Tongue (tissue), 1 donor: ENCODE measurements at regions not wholly inside any gene's neighbourhood (a gene's known extent, or its start where the extent isn't known, plus 50 kb on each side); places are given as distances from the start of the nearest gene placed in this dataset.
"Not testable (repeated sequence)": the region's sequence is repeated elsewhere in the genome, so short reads cannot be mapped to it uniquely, and the experiment has no call there.

Experiments
- DNase-seq: peaks from one replicate; pipeline ENCODE4 v3.0.0-alpha.2; 2015

DNA sequence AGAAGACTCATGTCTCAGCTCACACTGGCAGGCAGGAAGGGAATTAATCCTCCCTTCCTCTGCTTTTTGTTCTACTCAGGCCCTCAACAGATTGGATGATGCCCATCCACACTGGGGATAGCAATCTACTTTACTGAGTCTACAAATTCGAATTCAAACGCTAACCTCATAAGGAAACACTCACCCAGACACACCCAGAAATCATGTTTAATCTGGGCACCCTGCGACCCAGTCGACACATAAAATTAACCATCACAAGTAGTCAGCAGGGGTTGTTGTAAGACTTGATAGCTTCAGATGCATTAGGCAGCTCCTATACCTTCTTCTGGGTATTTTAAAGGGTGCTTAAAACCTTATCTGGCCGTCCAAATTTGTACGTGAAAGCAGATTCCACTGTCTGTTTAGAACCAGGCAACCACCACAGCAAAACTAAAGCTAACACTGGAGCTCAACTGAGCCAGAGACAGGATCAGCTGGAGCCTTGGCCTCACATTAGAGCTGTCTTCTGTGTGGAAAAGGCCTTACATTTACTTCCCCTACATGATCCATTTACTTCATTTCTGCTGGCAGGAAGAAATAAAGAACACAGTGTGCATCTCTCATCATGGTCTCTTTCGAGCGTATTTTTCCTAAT, 407.3 kb upstream of the PPP2R3A start:
- DNase-seq = peak; percentile 35

GRCh38 chr3:135558906-135559305, 406.6 kb upstream of the PPP2R3A start:
- DNase-seq = no peak

DNA sequence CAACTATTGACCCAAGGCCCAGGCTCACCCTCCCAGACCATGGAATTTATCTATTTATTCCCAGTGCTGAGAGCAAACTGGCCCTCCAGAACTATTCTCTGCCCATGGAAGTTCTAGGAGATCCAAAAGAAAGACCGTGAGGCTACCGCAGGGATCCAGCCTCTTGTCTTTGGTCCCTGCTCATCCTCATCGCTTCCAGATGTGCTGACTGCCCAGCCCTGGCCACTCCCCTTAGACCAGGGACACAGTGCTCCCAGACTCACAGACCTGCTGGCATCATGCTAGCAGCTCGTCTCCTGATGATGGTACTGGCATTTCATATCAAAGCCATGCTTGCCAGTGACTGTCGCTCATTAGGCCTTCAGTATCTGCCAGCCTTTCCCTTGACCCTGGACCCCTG, 405.7 kb upstream of the PPP2R3A start:
- DNase-seq = no peak

GRCh38 chr3:135560847-135561246, 404.7 kb upstream of the PPP2R3A start:
- DNase-seq = no peak

DNA sequence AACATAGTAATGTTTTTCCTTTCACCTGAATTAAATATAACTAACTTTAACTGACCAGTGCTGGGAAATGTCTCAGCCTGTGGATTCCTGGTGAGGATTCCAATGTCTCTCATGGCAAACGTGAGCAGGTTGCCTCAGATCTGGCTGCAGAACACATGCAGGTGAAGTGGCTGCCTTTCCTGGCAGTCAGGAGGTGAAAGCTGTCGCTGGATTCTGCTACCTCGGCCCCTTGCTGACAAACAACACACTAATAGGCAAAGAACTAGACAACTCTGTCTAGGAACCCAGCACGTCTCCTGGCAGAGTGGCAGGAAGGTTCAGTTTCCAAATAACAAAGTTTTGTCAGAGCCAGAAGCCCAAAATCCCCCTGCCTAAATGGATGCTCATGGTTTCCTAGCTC, 400.8 kb upstream of the PPP2R3A start:
- no peak for DNase-seq

- DNase-seq = peak; percentile 62
These were observed 400.0 kb upstream of the PPP2R3A start for GRCh38 chr3:135565546-135565945.

DNA sequence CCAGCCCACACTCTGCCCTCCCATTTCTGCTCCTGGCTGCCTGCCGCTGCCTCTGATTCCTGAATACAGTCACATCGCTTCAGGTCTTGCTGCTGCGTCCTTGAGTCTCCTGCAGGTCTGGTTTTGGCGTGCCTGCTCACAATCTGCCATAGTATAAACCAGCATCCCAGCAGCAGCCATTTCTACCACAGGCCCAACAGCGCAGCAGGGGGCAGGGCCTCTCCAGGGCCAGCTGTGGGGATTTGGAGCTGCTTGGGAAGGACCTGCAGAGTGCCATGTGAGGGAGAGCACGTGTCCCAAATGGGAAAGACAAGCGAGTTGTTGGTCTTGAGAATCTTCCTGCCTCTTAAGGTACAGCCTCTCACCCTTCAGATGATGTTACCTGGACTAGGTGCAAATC, 398.3 kb upstream of the PPP2R3A start:
- no peak for DNase-seq

DNA sequence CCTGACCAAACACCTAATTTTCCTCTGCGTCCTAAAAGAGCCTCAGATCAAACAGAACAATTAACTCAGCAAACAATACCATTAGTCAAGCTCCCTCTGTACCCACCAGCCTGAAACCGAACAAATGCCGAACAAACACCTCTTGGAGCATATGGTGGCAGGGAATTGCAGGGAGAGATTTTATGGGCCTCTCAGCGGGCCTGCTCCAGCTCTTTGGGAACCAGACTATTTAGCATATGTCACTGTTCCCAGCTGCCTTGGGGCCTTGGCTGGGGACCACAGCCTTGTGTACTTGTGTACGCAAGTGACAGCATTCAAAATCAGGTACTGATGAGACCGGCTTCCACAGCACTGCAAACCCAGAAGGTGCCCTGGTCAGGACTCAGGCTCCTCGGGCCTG, 388.8 kb upstream of the PPP2R3A start:
- no peak for DNase-seq

DNA sequence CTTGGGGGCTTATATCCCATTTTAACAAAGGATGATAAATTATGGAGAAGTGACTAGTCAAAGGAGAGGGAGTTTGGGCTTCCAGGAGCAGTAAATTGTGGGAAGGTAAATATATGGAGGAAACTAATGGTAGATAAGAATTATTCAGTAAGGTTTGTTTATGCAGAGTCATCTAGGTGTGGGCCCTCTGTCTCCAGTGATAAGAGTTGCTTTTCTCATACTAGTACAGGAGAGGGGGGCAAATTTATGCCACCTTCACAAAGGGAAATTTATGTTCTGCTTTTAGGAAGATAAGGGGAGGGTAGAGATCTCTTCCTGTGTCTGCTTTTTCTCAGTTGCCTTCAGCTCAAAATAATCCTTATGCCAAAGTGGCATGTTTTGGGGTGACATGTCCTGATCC, 383.7 kb upstream of the PPP2R3A start:
- DNase-seq = no peak

- no peak for DNase-seq
These were observed 382.7 kb upstream of the PPP2R3A start for GRCh38 chr3:135582800-135583199.

DNA sequence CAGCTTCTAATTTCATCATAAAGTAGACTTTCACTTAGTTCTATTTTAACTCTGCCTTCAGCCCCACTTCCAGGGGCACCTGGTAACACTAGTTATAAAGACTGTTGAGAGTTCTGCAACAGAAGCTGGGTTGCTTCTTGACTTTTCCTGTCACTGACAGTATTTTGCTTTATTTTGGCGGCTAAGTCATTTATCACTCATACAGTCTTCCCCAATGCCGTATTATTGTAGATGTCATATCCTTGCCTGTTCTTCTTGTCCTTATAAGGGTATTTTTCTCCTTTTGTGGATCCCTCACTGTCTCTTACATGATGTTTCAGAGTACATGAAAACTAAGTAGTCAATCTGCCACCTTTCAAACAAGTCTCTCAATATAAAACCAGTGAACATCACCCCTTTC, 369.0 kb upstream of the PPP2R3A start:
- no peak for DNase-seq

DNA sequence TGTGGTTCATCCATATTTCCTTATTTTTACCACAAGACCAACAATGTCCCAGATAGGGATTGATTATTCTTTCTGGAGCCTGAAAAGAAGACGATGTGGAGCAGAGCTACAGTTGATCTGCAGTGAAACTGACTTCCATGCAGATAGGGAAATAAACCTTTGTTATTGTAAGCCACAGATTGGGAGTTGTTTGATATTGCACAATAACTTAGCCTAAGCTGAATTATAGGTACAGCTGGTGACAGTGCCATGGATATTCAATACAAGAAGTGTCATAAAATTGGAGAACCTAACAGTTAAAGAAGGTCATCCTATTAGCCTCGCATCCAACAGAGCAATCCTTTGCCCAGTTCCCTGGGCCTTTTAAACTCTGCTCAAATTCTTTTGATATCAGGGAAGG, 367.7 kb upstream of the PPP2R3A start:
- DNase-seq = no peak

- no peak for DNase-seq
These were observed 366.9 kb upstream of the PPP2R3A start for GRCh38 chr3:135598597-135598996.

DNA sequence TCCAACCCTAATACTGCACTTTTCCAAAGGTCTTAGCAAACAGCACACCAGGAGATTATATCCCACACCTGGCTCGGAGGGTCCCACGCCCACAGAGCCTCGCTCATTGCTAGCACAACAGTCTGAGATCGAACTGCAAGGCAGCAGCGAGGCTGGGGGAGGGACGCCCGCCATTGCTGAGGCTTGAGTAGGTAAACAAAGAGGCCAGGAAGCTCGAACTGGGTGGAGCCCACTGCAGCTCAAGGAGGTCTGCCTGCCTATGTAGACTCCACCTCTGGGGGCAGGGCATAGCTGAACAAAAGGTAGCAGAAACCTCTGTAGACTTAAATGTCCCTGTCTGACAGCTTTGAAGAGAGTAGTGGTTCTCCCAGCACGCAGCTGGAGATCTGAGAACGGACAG, 361.0 kb upstream of the PPP2R3A start:
- DNase-seq = not testable (repeated sequence)

GRCh38 chr3:135618123-135618522, 347.4 kb upstream of the PPP2R3A start:
- no peak for DNase-seq

DNA sequence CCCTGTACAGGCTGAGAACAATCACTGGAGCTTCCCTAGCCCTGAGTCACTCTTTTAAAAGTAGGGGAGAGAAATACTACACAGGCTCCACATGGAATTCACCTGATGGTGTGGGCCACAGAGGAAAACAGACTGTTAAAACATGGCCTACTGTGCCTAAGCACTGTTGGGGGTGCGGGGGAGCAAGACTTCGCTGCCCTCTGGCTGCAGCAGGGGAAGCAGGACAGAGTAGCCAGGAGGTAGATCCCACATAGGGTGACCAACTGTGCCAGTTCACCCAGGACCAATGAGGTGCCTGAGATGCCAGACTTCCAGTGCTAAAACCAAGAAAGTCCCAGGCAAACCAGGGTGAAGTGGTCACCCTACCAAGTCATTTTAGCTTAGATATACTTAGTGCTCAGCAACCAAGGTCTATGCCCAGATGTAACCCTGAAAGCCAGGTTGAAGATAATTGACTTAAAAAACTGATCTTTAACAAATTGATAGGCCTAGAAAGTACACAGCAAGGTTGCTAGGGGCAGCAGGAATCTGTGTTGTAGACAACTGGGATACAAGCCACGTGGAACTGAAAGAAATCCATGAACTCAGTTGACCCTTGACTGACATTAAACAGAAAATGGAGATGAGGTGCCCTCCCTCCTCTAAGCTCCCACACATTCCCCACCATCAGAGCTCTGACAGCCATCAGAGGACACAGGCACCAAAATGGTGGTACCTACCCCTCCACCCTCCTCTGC, 344.2 kb upstream of the PPP2R3A start:
- no peak for DNase-seq

DNA sequence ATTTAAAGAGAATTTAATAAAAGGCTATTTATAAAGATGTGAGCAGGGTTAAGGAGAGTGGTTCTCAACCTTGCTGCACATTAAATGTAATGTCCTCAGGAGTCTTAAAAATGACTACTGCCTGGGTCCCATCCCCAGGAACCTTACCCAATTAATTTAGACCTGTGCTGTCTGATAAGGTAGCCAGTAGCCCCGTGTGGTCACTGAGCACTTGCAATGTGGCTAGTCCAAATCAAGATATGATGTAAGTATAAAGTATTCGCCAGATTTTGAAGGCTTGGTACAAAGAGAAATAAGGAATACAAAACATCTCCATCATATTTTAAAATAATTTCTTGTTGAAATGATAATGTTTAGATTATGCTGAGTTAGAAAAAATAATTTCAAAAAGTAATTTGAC, 343.3 kb upstream of the PPP2R3A start:
- no peak for DNase-seq

DNA sequence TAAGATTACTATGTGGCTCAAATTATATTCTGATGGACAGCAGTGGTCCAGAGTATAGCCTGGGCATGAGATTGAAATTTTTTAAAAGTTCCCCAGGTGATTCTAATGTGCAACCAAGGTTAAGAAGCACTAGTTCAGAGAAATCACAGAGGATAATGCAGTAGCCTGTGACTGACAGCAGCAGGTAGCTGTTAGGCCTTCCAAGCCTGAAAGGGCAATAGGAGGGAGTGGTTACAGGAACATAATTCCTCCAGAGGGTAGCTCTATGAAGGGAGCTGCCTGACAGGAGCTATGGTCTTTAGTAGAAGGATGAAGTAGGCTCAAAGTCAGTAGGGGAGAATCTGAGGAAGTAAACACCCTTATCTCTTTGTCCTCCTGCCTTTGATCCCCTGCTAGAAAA, 342.9 kb upstream of the PPP2R3A start:
- DNase-seq = peak; percentile 33

- no peak for DNase-seq
These were observed 342.0 kb upstream of the PPP2R3A start for GRCh38 chr3:135623558-135623957.

DNA sequence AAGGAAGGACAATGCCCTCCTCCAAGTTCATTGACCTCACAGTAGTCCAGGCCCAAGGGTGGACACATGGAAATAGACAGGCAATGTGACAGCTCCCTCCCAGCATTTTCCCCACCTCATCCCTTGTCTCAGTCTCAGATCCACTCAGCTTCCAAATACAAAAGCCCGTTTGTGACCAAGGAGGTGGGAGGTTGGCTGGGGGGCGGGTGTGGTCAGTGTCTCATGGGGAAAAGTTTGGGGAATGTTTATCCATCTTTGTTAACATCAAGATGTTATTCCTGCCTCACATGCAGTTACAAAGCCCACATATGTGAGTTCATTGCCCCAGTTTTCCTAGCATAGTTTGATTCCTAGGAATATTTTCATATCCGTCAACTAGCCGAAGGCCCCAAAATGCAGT, 338.5 kb upstream of the PPP2R3A start:
- DNase-seq = no peak

DNA sequence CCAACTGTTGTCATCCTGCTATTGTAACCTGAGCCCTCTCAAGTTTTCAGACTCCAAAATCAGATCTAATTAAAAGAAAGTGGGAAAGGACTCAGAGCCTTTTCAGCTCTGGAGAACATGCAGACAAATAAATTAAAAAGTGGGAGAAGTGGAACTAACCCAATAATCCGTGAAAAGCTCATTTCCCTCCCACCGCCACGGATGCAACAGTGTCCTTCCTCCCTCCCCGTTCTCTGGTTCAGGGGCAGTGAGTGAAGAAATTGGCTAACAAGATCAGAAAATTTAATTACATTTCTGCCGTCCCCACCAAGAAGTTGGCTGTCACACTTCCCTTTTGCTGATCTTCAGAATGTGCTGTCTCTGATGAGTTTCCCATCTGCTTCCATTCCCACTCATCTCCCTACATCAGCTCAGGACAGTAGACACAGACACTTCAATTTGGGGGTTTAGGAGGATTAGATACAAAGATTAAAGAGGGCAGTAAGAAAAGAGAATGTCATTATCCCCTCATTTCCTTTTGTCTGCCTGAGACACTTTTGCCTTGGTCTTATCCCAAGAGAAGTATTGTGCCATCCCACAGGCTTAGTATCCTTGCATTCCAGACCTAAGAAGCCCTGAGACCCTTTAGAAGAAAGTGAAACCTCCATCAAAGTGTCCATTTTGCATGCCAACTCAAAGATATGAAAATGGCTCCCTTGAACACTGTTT, 335.7 kb upstream of the PPP2R3A start:
- no peak for DNase-seq

DNA sequence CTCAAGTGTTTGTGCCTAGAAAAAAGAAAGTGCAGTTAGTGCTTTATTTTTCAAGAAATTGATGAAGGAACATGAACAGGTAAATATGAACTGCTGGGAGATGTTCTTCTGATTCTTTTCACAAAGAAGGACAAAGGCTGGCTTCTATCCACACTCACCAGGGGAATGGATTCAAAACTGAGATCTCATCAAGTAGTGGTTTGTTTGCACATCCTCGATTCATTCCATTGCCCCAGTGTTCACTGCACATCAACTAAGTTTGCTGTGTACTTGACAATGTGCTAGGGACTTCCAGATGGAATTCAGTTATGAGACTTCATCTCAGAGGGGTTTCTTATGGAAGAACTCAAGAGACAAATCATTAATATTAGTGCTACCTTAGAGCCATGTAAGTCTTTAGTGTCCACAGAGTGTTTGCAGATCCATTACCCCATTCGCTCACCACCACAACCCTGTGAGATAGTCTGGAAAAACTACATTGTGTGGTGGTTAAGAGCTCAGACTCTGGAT, 332.9 kb upstream of the PPP2R3A start:
- DNase-seq = no peak

GRCh38 chr3:135633078-135633477, 332.4 kb upstream of the PPP2R3A start:
- DNase-seq = no peak

DNA sequence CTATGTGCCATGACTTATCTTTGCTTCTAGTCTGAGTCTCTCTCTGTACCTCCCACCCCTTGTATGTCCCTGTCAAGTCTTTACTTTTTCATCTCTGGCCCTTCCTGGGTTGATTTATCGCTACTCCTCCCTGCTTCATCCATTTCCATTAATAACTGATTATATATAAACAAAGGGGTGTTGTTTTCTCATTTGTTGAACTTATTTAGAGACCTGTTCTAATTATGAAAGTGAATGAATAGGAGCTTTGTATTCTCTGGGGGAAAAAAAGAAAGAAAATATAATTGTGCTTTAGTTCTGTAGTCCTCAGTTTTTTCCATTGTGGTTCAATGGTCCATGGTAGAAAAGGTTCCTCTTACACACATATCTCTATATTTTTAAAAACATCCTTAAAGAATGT, 328.9 kb upstream of the PPP2R3A start:
- DNase-seq = no peak
